Fibroblast of skin of right biceps (primary cell): ENCODE measurements at regions not wholly inside any gene's neighbourhood (a gene's known extent, or its start where the extent isn't known, plus 50 kb on each side); places are given as distances from the start of the nearest gene placed in this dataset.
"Not testable (repeated sequence)": the region's sequence is repeated elsewhere in the genome, so short reads cannot be mapped to it uniquely, and the experiment has no call there.

ENCODE experiments used
- DNase-seq: peaks from one replicate; pipeline ENCODE4 v3.0.0-alpha.2; 2013

DNA sequence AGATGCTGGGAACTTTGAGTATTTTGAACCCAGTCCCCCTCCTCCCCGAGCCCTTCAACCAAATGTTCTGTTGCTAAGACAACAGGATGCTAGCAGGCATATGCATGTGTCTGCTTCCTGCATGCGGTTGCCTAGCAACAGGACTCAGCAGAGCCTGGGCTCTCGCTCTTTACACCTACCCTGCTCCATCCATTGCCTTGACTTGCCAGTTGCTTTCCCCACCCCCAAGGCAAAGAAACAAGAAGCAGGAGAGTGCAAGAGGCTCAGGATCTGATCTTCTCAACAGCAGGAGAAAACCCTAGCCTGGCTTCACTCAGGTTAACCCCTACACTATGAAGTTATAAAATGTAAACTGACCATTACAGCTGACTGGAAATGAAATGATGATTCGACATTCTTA, 393.0 kb downstream of the IGSF11 start:
- DNase-seq = no peak

GRCh38 chr3:118671192-118671591, 363.5 kb downstream of the IGSF11 start:
- DNase-seq = no peak

DNA sequence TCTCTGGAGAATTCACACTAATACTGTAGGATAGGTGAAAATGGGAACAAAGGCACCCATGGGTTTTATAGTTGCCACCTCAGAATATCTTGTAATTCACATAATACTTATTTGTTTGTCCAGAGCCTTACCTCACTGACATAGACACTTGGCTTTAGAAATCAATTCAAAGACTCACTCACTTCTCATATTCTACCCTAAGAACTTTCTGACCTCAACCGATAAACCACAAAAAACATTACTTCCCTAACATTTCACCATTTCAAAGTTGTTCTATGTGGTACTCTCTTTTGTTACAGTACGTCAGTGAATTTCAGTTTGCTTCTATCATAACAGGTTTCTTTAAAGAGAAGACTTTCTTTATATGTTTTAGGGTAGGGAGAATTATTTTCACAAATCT, 359.3 kb downstream of the IGSF11 start:
- no peak for DNase-seq

DNA sequence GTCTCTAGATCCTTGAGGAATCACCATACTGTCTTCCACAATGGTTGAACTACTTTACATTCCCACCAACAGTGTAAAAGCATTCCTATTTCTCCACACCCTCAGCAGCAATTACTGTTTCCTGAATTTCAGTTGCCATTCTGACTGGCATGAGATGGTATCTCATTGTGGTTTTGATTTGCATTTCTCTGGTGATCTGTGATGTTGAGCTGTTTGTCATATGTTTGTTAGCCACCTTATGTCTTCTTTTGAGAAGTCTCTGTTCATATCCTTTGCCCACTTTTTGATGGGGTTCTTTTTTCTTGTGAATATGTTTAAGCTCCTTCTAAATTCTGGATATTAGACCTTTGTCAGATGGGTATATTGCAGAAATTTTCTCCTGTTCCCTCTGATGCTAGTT, 356.0 kb downstream of the IGSF11 start:
- DNase-seq = not testable (repeated sequence)

GRCh38 chr3:118682921-118683320, 351.7 kb downstream of the IGSF11 start:
- no peak for DNase-seq

GRCh38 chr3:118683636-118684035, 351.0 kb downstream of the IGSF11 start:
- no peak for DNase-seq

GRCh38 chr3:118688396-118688884, 346.2 kb downstream of the IGSF11 start:
- no peak for DNase-seq

DNA sequence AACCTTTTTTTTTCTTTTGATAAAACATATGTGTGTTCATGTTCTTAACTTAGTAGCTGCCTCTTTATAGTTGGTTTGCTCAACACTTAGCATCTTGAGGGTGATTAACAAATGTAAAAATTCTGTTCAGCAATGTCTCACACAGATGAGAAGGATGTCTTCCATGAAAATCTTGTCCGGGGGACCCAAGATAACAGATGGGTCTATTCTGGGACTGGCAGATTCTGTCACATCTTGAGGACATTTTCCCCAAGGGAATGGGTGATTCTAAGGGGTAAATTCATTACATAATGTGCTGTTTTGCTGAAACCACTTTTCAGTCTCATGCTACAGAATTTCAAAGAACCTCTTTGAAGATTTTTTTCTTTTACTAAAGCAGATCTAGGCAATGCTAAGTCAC, 342.2 kb downstream of the IGSF11 start:
- no peak for DNase-seq

- DNase-seq = no peak
Measured at GRCh38 chr3:118705487-118706219, 329.0 kb downstream of the IGSF11 start.

- no peak for DNase-seq
Measured at GRCh38 chr3:118707991-118708390, 326.7 kb downstream of the IGSF11 start.

DNA sequence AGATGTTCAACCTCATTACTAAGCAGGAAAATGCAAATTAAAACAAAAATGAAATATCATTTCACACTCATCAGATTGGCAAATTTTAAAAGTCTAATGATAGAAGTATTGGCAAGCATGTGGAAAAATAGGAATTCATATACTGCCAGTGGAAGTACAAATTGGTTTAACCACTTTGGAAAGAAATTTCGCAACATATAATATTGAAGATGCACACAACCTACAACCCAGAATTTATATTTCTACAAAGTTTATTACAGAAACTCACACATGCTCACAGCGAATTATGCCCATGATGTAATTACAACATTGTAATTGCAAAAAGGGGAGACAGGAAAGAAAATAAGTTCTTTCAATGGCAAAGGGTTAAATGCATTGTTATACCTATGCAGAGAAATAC, 324.1 kb downstream of the IGSF11 start:
- DNase-seq = no peak

DNA sequence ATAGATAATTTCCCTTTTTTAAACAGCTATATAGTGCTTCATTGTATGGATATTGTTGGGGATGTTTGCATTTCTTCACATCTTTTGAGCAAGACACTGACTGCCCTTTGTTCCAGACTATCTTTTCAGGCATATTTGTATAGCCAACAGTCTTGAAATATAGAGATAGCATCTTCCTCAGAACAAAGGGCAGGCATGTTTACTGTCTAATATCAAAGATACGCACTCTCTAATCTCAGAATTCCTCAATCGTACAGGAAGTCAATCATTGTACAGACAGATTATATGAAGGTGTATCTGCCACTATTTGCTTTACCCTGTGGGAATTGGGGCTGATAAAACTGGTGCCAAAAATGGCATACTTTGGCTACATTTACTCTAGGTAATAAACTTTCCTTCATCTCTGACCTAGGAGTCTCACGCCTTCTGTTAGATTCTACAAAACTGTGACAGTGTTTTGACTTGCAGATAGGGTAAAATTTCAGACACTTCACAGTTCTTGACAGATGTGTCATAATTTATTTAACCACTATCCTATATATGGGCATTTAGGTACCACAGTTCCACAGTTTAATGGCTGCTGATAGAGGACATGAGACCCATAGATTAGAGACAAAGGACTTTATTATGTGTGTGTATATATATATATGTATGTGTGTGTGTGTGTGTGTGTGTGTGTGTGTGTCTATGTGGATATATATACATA, 321.0 kb downstream of the IGSF11 start:
- no peak for DNase-seq

- DNase-seq = no peak
Measured at GRCh38 chr3:118714800-118715199, 319.8 kb downstream of the IGSF11 start.

GRCh38 chr3:118729546-118729945, 305.1 kb downstream of the IGSF11 start:
- no peak for DNase-seq

DNA sequence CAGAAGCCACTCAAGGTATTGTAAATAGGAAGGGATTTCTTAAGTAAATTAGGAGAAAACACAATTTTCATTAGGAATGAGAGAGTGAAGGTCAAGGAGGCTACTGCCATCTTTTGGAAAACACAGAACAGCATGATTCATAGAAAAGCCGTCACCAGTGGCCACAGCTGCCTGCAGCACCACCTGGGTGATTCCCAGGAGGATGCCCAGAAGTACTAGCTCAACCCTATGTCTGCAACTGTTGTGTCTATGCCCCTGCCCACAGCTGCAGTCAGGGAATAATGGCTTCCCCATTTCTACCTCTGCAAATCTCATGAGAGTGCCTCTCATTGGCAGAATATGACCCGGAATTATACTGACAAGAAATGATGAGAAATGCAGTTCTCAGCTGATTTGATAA, 300.0 kb downstream of the IGSF11 start:
- DNase-seq = no peak

- no peak for DNase-seq
Measured at GRCh38 chr3:118736107-118736506, 298.5 kb downstream of the IGSF11 start.

- no peak for DNase-seq
Measured at GRCh38 chr3:118740722-118741290, 293.8 kb downstream of the IGSF11 start.

DNA sequence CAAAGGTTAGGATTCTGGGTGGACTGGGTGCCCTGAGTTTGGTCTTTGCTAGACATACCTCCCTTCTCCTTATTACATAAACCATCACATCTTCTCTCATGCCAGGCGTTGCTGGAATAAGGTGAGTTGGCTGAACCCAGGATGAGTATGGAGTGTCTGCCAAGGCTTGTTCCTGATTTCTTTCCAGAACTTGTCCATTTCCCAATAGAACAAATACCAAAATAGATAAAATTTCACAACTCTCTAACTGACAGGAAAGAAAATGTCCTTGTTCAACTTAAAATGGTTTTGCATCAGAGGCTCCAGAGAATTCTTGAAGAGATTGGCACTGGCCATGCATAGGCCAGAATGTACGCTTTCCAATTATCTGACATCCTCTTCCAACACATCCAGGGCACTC, 291.9 kb downstream of the IGSF11 start:
- DNase-seq = no peak

GRCh38 chr3:118744186-118744585, 290.5 kb downstream of the IGSF11 start:
- no peak for DNase-seq

DNA sequence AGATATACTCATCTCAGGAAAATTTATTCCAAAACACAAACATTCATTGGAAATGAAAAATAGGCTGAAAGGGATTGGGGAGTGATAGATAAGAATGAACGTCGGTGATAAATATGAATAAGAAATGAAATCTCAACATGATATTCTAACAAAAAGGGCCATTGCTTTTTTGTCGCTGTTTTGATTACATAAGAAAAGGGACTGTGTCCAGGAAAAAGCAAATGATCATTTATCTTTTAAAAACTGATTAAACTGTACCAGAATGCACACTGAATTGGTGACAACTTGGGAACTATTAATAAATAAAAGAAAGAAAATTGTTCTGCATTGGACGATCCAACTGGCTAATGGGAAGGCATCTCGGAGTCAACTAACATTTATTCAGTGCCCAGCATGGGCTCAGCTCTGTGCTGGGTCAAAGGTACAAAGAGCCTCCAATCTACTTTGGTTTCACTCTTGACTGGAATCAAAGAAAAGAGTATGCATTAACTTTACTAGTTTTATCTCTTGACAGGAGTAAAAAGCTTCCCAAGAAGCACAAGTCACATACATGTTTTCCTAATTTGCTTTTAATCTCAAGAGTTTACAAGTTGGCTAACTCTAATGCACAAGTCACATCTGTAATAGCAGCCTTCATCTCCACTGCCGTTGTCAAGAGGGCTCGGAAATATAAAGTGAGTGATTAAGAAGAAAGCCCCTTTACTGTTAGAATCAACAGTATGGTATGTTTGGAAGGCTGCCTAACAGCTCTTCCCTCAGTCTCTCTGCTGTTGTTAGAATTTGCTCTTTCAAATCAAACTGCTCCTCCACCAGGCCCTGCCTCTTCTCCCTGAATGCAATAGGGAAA, 280.0 kb downstream of the IGSF11 start:
- DNase-seq = no peak

DNA sequence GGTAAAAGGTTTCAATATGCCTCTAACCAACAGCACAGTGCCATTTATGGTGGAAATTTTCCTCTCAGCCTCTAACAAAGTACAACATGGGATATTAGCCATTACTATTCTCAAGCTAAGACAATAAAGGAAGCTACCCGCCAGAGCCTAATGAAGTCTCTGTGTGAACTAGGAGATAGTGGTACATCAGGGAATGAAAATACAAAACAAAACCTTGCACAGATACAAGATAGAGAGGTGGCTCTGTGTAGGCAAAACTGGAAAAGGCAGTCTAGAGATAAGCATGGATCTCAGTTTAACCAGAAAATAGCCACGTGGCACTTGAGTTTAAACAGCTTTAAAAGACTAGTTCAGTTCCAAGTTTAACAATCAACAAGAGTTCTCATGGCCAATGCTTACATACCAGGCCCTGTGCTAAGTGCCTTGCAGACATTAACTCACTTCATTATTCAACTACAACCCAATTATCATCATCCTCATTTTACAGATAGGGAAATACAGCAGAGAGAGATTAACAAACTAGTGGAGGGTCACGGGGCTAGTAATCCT, 279.3 kb downstream of the IGSF11 start:
- no peak for DNase-seq

DNA sequence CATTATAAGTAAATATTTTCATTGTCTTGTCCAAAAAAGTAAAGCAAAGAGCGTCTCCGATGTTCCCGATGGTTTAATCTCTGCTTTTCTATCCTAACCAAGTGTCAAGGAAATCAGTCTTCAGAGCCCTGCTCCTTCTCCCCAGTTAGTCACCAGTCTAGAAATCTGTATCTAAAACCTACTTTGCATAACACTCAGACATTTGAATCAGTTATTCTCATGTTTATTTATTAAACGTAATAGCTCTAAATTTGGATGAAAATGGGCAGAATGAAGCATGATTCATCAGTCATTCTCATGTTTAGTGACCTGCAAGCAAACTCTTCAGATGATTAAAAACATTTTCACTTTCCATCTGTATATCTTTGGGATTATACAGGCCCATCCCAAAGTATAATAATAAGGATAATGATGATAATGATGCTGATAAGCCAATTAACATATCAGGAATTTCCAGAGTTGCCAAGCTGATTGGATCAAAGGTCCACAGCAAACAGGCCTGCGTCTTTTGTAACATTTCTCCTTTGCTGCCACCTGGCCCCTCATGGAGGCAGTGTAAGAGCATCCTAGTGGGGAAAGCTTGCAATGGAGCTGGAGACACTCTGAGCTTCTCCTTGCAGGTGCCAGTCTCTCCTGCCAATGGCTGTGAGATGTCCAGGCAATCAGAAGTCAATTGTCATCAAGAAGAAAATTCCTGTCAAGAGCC, 273.9 kb downstream of the IGSF11 start:
- DNase-seq = no peak
